HCT116 (cell line): ENCODE measurements at regions not wholly inside any gene's neighbourhood (a gene's known extent, or its start where the extent isn't known, plus 50 kb on each side); places are given as distances from the start of the nearest gene placed in this dataset.

Experiments used
- EZH2 ChIP-seq: fragments of 200-600 bp; sonication (generic); IDR thresholded peaks from 2 replicates; pipeline ENCODE4 v1.6.1; 2017; ENCODE audit warnings: antibody characterized with exemption, mixed run types
- POLR2A ChIP-seq: IDR thresholded peaks from 2 replicates; pipeline ENCODE4 v1.7.0; 2011; ENCODE audit warnings: borderline replicate concordance; ENCODE audit not compliant: insufficient read depth, insufficient read length; ENCODE audit errors: extremely low read depth
- POLR2AphosphoS5 ChIP-seq: IDR thresholded peaks from 2 replicates; pipeline ENCODE4 v1.6.1; 2011; ENCODE audit warnings: mild to moderate bottlenecking, low read depth, low read length, moderate library complexity
- RAD21 ChIP-seq: IDR thresholded peaks from 2 replicates; pipeline ENCODE4 v1.6.1; 2012; ENCODE audit warnings: low read depth, mild to moderate bottlenecking
- SIN3A ChIP-seq: IDR thresholded peaks from 2 replicates; pipeline ENCODE4 v1.6.1; 2012; ENCODE audit warnings: low read depth
- ZNF274 ChIP-seq: fragments of 200-500 bp; sonication (Bioruptor generic); IDR thresholded peaks from 2 replicates; pipeline ENCODE4 v1.6.1; 2014; ENCODE audit warnings: mild to moderate bottlenecking, low read depth, low read length, inconsistent platforms
- TF ChIP-seq, protein P1 (sequence below), 3 experiments: fragments of 200-600 bp in 1 of 3; sonication (generic) in 1 of 3; IDR thresholded peaks in 2 of 3; conservative IDR thresholded peaks in 1 of 3; 2 replicates each; pipeline ENCODE4 v1.5.1; 2012 to 2017; ENCODE audit warnings: low read depth in 2 of 3, low read length in 2 of 3, antibody characterized with exemption in 1 of 3, borderline replicate concordance in 1 of 3, control low read depth in 1 of 3, mild to moderate bottlenecking in 1 of 3, mixed read lengths in 1 of 3, mixed run types in 1 of 3, moderate library complexity in 1 of 3; ENCODE audit not compliant: insufficient read depth in 1 of 3
- TF ChIP-seq, protein P2 (sequence below): IDR thresholded peaks from 2 replicates; pipeline ENCODE4 v1.6.1; 2011; ENCODE audit warnings: mild to moderate bottlenecking, low read length, moderate library complexity; ENCODE audit not compliant: insufficient replicate concordance; ENCODE audit errors: extremely low read depth
- TF ChIP-seq, protein P3 (sequence below): IDR thresholded peaks from 2 replicates; pipeline ENCODE4 v1.6.1; 2012
- TF ChIP-seq, protein P4 (sequence below): IDR thresholded peaks from 2 replicates; pipeline ENCODE4 v1.6.1; 2012; ENCODE audit warnings: low read depth
- TF ChIP-seq, protein P5 (sequence below): IDR thresholded peaks from 2 replicates; pipeline ENCODE4 v1.6.1; 2012

DNA sequence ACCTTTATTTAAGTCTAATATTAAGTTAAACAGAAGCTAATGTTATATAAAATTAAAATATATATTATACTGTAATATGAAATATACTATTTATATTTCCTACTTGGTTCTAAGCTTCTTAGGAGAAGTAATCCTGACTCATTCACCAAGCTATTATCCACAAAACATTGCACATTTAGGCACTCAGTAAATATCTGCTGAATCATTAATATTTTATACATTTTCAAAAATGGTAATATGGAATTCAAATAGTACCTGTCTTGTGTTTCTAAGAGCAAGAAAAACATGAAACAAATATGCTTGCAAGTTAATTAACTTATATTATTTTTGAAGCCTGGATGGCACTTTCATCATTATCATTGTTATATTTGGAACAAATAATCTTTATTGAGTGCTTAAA lies 153.0 kb upstream of the CNTN4 start:
- TF ChIP-seq, protein P1, sequence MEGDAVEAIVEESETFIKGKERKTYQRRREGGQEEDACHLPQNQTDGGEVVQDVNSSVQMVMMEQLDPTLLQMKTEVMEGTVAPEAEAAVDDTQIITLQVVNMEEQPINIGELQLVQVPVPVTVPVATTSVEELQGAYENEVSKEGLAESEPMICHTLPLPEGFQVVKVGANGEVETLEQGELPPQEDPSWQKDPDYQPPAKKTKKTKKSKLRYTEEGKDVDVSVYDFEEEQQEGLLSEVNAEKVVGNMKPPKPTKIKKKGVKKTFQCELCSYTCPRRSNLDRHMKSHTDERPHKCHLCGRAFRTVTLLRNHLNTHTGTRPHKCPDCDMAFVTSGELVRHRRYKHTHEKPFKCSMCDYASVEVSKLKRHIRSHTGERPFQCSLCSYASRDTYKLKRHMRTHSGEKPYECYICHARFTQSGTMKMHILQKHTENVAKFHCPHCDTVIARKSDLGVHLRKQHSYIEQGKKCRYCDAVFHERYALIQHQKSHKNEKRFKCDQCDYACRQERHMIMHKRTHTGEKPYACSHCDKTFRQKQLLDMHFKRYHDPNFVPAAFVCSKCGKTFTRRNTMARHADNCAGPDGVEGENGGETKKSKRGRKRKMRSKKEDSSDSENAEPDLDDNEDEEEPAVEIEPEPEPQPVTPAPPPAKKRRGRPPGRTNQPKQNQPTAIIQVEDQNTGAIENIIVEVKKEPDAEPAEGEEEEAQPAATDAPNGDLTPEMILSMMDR (IDR thresholded peaks at IDR 0.05 in 2 of 3, conservative IDR thresholded peaks at IDR 0.05 in 1 of 3; ENCODE audit: borderline replicate concordance in 1 of 3, insufficient read depth in 1 of 3, low read depth in 2 of 3, low read length in 2 of 3): no peak
- TF ChIP-seq SIN3A: no peak
- TF ChIP-seq, protein P2, sequence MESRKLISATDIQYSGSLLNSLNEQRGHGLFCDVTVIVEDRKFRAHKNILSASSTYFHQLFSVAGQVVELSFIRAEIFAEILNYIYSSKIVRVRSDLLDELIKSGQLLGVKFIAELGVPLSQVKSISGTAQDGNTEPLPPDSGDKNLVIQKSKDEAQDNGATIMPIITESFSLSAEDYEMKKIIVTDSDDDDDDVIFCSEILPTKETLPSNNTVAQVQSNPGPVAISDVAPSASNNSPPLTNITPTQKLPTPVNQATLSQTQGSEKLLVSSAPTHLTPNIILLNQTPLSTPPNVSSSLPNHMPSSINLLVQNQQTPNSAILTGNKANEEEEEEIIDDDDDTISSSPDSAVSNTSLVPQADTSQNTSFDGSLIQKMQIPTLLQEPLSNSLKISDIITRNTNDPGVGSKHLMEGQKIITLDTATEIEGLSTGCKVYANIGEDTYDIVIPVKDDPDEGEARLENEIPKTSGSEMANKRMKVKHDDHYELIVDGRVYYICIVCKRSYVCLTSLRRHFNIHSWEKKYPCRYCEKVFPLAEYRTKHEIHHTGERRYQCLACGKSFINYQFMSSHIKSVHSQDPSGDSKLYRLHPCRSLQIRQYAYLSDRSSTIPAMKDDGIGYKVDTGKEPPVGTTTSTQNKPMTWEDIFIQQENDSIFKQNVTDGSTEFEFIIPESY: no peak
- TF ChIP-seq POLR2A: no peak
- TF ChIP-seq, protein P3, sequence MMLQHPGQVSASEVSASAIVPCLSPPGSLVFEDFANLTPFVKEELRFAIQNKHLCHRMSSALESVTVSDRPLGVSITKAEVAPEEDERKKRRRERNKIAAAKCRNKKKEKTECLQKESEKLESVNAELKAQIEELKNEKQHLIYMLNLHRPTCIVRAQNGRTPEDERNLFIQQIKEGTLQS: no peak
- TF ChIP-seq, protein P4, sequence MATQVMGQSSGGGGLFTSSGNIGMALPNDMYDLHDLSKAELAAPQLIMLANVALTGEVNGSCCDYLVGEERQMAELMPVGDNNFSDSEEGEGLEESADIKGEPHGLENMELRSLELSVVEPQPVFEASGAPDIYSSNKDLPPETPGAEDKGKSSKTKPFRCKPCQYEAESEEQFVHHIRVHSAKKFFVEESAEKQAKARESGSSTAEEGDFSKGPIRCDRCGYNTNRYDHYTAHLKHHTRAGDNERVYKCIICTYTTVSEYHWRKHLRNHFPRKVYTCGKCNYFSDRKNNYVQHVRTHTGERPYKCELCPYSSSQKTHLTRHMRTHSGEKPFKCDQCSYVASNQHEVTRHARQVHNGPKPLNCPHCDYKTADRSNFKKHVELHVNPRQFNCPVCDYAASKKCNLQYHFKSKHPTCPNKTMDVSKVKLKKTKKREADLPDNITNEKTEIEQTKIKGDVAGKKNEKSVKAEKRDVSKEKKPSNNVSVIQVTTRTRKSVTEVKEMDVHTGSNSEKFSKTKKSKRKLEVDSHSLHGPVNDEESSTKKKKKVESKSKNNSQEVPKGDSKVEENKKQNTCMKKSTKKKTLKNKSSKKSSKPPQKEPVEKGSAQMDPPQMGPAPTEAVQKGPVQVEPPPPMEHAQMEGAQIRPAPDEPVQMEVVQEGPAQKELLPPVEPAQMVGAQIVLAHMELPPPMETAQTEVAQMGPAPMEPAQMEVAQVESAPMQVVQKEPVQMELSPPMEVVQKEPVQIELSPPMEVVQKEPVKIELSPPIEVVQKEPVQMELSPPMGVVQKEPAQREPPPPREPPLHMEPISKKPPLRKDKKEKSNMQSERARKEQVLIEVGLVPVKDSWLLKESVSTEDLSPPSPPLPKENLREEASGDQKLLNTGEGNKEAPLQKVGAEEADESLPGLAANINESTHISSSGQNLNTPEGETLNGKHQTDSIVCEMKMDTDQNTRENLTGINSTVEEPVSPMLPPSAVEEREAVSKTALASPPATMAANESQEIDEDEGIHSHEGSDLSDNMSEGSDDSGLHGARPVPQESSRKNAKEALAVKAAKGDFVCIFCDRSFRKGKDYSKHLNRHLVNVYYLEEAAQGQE: no peak
- TF ChIP-seq EZH2: no peak
- TF ChIP-seq, protein P5, sequence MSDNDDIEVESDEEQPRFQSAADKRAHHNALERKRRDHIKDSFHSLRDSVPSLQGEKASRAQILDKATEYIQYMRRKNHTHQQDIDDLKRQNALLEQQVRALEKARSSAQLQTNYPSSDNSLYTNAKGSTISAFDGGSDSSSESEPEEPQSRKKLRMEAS: no peak
- TF ChIP-seq RAD21: no peak
- no peak for TF ChIP-seq POLR2AphosphoS5
- TF ChIP-seq ZNF274: no peak
